ENCODE measurements at regions not wholly inside any gene's neighbourhood (a gene's known extent, or its start where the extent isn't known, plus 50 kb on each side); places are given as distances from the start of the nearest gene placed in this dataset.
A peak's percentile ranks its signal among the peaks of the same experiment; 100 is the strongest.

- DNase-seq (ENCODE audit: low spot score): no peak
These were observed 53.2 kb upstream of the CHRNA7 start for GRCh38 chr15:31977138-31977537.

GRCh38 chr15:31977812-31978661, 52.3 kb upstream of the CHRNA7 start:
- peak; percentile 79 for DNase-seq (ENCODE audit: low spot score)
